HG03521 (cell line): ENCODE measurements at regions not wholly inside any gene's neighbourhood (a gene's known extent, or its start where the extent isn't known, plus 50 kb on each side); places are given as distances from the start of the nearest gene placed in this dataset.
A peak's percentile ranks its signal among the peaks of the same experiment; 100 is the strongest.

Source experiments
- ATAC-seq: cut with Tn5 transposase; IDR thresholded peaks from one replicate; pipeline ENCODE4 v1.9.1; 2021; ENCODE audit warnings: mild to moderate bottlenecking, moderate library complexity; ENCODE audit not compliant: unreplicated experiment

- ATAC-seq = no peak
Observed at GRCh38 chr18:51897884-51898283, 442.1 kb upstream of the DCC start.

- no peak for ATAC-seq
Observed at GRCh38 chr18:51907687-51908597, 432.1 kb upstream of the DCC start.

GRCh38 chr18:51908598-51908944 is 431.4 kb upstream of the DCC start:
- no peak for ATAC-seq

GRCh38 chr18:51911584-51911983 is 428.4 kb upstream of the DCC start:
- ATAC-seq = no peak

- no peak for ATAC-seq
Observed at GRCh38 chr18:51912381-51912780, 427.6 kb upstream of the DCC start.

DNA sequence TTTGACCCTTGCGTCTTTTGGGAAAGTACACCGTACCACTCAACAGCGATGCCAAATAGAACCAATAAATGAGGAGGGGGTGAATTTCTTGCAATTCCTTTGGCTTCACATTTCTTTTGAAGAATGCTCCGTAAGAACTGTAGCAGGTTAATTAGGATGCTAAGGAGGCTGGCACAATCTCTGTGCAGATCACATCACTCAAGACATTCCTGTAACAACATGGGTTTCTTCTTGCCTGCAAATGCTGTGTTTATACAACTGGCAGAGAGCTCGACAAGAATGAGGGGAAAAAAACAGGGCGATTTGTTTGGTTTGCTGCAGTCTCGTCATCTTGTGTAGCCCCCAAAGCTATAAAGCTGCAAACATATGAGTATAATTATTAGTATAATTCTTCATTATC is 424.8 kb upstream of the DCC start:
- no peak for ATAC-seq

DNA sequence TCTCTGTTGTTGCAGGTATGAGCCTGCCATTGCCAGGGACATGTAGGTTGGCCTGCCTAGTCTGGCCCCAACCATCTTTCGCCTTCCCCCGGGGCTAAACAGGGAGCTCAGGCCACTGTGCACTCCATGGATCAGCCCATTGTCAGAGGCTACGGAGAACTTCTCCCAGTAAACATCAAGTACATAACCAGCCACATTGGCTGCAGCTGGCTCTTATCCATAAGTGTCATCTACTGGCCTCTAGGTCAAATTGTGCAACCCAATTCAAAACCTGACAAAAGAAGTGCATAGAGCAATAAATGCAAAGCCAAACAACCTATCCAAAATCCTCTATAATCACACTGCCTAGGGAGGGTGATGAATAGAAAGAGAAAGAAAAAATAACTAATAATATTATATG is 418.1 kb upstream of the DCC start:
- no peak for ATAC-seq

GRCh38 chr18:51933903-51934302 is 406.1 kb upstream of the DCC start:
- no peak for ATAC-seq

DNA sequence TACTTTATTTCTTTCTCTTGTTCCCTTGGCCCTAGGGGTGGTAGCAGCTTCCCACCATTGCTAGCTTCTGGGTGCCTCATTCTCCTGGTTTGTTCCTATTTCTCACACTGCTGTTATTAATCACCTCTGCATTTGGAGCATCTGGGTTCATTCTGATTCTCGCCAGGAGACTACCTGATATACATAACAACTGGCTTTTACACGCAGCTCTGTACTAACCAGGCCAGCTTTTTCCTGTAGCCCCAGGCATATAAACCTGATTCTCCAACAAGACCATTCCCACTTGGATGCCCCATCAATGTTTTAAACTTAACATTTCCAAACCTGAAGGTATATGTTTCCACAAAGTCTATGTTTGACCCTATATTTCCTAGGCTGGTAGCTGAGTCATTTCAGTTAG is 403.9 kb upstream of the DCC start:
- ATAC-seq = no peak

- no peak for ATAC-seq
Observed at GRCh38 chr18:51941999-51942398, 398.0 kb upstream of the DCC start.

DNA sequence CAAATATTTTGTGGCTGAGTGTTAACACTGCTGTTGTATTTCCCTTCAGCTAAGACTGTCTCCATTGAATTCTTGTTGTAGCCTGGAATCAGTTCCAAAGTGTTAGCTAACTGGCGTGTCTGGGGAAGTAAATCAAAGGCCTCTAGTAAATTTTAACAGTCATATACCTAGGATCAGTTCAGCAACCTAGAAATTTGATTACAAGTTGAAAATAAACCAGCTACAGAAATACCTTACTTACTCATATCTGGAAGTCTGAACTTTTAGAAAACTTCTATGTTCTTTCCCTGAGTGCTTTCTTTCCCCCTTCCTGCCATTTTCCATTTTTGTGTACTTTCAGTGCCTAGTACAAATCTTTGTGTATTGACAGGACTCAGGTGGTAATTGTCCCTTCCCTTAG is 396.7 kb upstream of the DCC start:
- ATAC-seq = no peak

DNA sequence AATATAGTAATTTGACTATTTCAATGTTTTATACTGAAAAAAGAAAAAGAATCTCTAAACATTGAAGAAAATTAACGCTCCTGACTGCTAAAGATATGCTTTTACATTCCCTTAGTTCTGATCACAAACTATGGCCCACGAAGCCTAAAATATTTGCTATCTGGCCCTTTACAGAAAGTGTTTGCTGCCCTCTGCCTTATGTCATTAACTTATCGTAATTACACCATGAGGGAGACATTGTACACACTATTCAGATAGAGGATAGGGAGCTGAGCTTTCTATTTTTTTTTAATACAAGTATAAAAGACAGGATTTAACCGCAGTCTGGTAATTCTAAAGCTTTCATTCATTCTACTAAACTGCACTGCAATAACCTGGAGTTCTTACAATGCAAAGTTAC is 393.1 kb upstream of the DCC start:
- no peak for ATAC-seq

GRCh38 chr18:51952844-51953243 is 387.2 kb upstream of the DCC start:
- ATAC-seq = no peak

- peak; percentile 73 for ATAC-seq
Observed at GRCh38 chr18:51953521-51953920, 386.5 kb upstream of the DCC start.

GRCh38 chr18:51955136-51955535 is 384.9 kb upstream of the DCC start:
- no peak for ATAC-seq

DNA sequence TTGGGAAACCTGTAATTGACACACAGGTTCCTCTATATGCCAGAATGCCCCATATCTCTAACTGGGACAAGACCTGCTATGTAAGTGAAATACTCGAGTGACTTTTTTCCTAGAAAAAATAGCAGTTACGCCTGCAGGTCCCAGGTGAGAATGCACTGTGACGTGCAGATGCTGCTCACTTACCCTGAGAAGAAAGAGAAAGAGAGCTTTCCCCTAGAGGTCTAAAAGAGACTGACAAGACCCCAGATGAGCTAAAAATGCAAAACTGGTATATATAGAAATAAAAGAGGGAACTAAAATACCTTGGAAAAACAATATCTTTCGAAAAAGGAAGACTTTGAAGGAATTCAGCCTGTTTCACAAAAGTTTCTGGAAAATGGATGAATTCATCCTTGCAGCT is 383.0 kb upstream of the DCC start:
- no peak for ATAC-seq

DNA sequence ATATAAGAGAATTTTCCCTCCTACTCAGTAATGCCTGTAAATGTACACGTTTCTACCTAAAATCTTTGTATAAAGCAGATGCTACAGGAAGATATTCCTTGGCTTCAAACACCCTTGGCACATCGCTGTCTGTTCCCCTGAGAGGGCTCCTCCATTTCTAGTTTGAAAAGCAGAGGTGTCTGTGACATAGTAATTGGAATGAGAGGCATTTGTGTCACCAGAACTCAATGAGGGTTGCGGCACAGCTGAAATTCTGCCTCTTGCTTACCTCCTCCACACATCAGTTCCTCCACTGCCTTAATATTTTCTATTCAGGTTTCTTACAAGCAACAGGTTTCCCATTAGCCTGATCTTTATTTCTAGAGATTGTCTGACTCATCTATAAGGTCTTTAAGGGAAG is 359.9 kb upstream of the DCC start:
- ATAC-seq = no peak

DNA sequence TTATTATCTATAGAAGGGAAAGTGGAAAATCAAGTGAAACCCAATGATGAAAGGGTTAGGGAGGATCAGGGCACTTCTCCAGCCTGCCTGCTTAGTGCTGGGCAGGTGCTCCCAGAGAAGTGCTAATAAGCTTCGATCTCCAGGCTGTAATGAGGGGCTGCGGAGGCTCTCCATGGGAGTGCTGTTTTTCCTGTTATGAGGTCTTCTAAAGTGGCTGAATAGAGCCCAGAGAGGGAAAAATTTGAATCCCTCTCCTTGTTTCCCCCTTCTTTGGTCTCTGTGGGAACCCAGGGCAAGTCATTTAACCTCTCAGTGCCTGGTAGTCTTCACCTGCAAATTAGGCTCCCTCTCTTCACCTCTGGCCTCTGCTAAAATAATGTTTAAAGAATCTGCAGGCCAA is 351.7 kb upstream of the DCC start:
- no peak for ATAC-seq

GRCh38 chr18:51997129-51997528 is 342.9 kb upstream of the DCC start:
- no peak for ATAC-seq

- no peak for ATAC-seq
Observed at GRCh38 chr18:51998066-51998465, 341.9 kb upstream of the DCC start.

GRCh38 chr18:51998711-51999110 is 341.3 kb upstream of the DCC start:
- ATAC-seq = no peak

DNA sequence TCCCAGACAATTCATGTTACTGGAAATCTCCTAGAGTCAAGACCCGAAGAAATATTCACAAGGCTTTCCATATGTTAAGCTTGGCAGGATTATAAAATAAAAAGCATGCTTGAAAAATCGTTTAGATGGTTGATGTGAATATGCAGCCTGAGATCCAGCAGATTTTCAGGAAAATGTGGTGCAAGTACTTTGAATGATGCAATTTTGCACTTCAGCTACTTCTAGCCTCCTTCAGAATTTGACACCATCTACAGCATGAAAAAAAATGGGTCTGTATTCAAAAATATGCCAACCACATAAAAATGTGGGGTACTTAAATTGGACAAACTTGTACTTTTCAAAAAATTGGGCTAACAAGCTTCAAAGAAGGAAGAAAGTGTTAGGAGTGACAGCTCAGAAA is 340.6 kb upstream of the DCC start:
- no peak for ATAC-seq

DNA sequence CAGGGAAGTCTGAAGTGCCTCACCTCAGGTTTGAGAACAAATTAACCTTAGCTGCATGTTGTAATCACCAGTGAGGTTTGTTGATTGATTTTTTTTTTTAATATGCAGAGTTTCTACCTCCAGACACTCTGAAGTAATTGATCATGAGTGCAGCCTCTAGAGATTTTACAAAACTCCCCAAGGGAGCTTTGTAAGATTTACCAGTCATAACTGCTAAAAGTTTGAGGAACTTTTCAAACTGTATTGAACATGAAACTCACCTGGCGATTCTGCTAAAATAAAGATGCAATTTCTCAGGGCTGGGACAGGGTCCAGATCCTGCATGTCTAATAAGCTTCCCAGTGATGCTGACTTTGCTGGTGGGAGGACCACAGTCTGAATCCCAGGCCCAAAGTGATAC is 339.6 kb upstream of the DCC start:
- ATAC-seq = no peak
